Spinal cord (tissue), 9 donors: ENCODE measurements at regions not wholly inside any gene's neighbourhood (a gene's known extent, or its start where the extent isn't known, plus 50 kb on each side); places are given as distances from the start of the nearest gene placed in this dataset.

Source experiments
- DNase-seq, 6 donors: peaks; one replicate each; pipeline versions ENCODE4 v3.0.0 to v3.0.0-alpha.2; 2013 to 2015; ENCODE audit warnings: low spot score in 6 of 6, low read depth in 4 of 6
- H3K27ac ChIP-seq: one replicate; pipeline ENCODE4 v1.5.1; 2013; ENCODE audit warnings: low read depth, low read length, control low read depth
- H3K27me3 ChIP-seq: one replicate; pipeline ENCODE4 v1.6.1; 2013; ENCODE audit warnings: low read length; ENCODE audit not compliant: control insufficient read depth, insufficient read depth
- H3K36me3 ChIP-seq: one replicate; pipeline ENCODE4 v1.6.1; 2013; ENCODE audit warnings: low read length; ENCODE audit not compliant: control insufficient read depth, insufficient read depth
- H3K4me1 ChIP-seq: one replicate; pipeline ENCODE4 v1.6.1; 2013; ENCODE audit warnings: low read length; ENCODE audit not compliant: control insufficient read depth, insufficient read depth
- H3K4me3 ChIP-seq: one replicate; pipeline ENCODE4 v1.5.1; 2013; ENCODE audit warnings: low read depth, low read length, control low read depth
- H3K9me3 ChIP-seq: one replicate; pipeline ENCODE4 v1.6.1; 2013; ENCODE audit warnings: low read length; ENCODE audit not compliant: control insufficient read depth, insufficient read depth
- WGBS: methylation state at CpG from one replicate; pipeline ENCODE4 v1.1.5; 2013; ENCODE audit warnings: missing lambda C conversion rate; ENCODE audit not compliant: insufficient coverage; 5-methylcytosine and 5-hydroxymethylcytosine counted together
- donor health status: healthy.

- Histone ChIP-seq H3K27me3 (no peaks in the 10 kb centered on the region), H3K9me3 (no peaks in the 10 kb centered on the region), H3K27ac (no peak overlapping the region), H3K4me3 (no peak overlapping the region), H3K4me1 (no peaks in the 10 kb centered on the region), H3K36me3 (no peaks in the 10 kb centered on the region)
- DNase-seq = no peak
Measured at GRCh38 chr4:91965166-91965565, 338.6 kb upstream of the GRID2 start.

GRCh38 chr4:91973479-91974153 lies 330.1 kb upstream of the GRID2 start:
- Histone ChIP-seq H3K27me3 (no peaks in the 10 kb centered on the region), H3K9me3 (no peaks in the 10 kb centered on the region)

GRCh38 chr4:91984466-91984865 lies 319.3 kb upstream of the GRID2 start:
- H3K4me3 ChIP-seq = no peak overlapping the region
- WGBS = no CpG with 5 or more reads among the region's 5 CpGs
- H3K36me3 ChIP-seq = no peaks in the 10 kb centered on the region
- no peak overlapping the region for H3K27ac ChIP-seq
- H3K9me3 ChIP-seq = no peaks in the 10 kb centered on the region
- no peak for DNase-seq
- no peaks in the 10 kb centered on the region for H3K27me3 ChIP-seq
- H3K4me1 ChIP-seq = no peaks in the 10 kb centered on the region

More at GRCh38 chr4:91973479-91974153, 330.1 kb upstream of the GRID2 start:
- H3K4me1 ChIP-seq = no peaks in the 10 kb centered on the region
- no peak overlapping the region for H3K4me3 ChIP-seq
- WGBS = no CpG with 5 or more reads among the region's 1 CpG
- DNase-seq = no peak
- H3K27ac ChIP-seq = no peak overlapping the region
- H3K36me3 ChIP-seq = no peaks in the 10 kb centered on the region

DNA sequence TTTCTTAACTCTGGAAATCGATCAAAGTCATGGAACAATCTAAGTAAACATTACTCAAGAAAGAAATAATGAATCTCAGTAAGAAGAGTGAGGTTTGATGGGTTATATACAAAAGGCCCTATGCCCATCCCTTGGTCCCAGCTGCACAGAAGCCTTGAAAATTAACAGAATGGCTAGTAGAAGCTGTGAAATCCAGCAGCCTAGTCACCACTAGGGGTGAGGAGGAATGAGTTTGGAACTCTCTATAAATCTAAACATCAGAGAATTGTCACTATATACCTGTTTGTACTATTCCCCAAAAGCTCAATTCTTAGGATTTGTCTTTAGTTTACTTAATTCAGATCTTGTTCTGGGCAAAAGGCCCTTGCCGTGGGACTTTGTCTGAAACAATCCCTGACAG lies 313.9 kb upstream of the GRID2 start:
- no CpG with 5 or more reads among the region's 2 CpGs for WGBS
- no peaks in the 10 kb centered on the region for H3K27me3 ChIP-seq
- H3K9me3 ChIP-seq = no peaks in the 10 kb centered on the region
- H3K27ac ChIP-seq = no peak overlapping the region
- no peak for DNase-seq
- no peak overlapping the region for H3K4me3 ChIP-seq
- H3K4me1 ChIP-seq = no peaks in the 10 kb centered on the region
- no peaks in the 10 kb centered on the region for H3K36me3 ChIP-seq

GRCh38 chr4:91990726-91991125 lies 313.0 kb upstream of the GRID2 start:
- H3K36me3 ChIP-seq = no peaks in the 10 kb centered on the region
- DNase-seq = no peak
- H3K4me3 ChIP-seq = no peak overlapping the region
- no peak overlapping the region for H3K27ac ChIP-seq
- H3K27me3 ChIP-seq = no peaks in the 10 kb centered on the region
- H3K4me1 ChIP-seq = no peaks in the 10 kb centered on the region
- H3K9me3 ChIP-seq = no peaks in the 10 kb centered on the region
- WGBS = no CpG with 5 or more reads among the region's 2 CpGs

DNA sequence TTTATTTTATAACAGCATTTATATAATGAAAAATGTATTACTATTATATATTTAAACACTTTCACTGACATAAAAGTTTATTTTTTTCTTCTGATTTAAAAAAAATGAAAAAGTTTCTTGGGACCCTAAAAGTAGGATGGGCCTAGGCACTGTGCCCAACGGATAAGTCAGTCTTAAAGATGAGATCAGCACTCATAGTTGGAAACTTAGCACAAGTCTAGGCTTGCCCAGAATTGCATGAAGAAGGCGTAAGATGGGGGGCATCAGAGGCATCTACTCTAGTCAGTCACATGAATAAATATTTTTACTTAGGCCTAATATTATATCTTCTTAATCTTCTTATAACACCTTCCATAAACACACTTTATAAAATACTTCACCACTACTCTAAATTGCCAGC lies 306.7 kb upstream of the GRID2 start:
- H3K4me1 ChIP-seq = no peaks in the 10 kb centered on the region
- H3K4me3 ChIP-seq = no peak overlapping the region
- DNase-seq = no peak
- no peaks in the 10 kb centered on the region for H3K27me3 ChIP-seq
- no peaks in the 10 kb centered on the region for H3K9me3 ChIP-seq
- no peak overlapping the region for H3K27ac ChIP-seq
- H3K36me3 ChIP-seq = no peaks in the 10 kb centered on the region
- 83% methylated on average over 2 of the region's 2 CpGs for WGBS

- no peaks in the 10 kb centered on the region for H3K9me3 ChIP-seq
- no peak for DNase-seq
- H3K36me3 ChIP-seq = no peaks in the 10 kb centered on the region
- H3K4me1 ChIP-seq = no peaks in the 10 kb centered on the region
- no peak overlapping the region for H3K4me3 ChIP-seq
- no peaks in the 10 kb centered on the region for H3K27me3 ChIP-seq
- no peak overlapping the region for H3K27ac ChIP-seq
- WGBS = 29% methylated on average over 7 of the region's 16 CpGs
Measured at GRCh38 chr4:92012899-92013867, 290.6 kb upstream of the GRID2 start.

- DNase-seq = no peak
- no peaks in the 10 kb centered on the region for H3K4me1 ChIP-seq
- H3K27ac ChIP-seq = no peak overlapping the region
- H3K4me3 ChIP-seq = no peak overlapping the region
- no peaks in the 10 kb centered on the region for H3K9me3 ChIP-seq
- 76% methylated on average over 3 of the region's 3 CpGs for WGBS
- no peaks in the 10 kb centered on the region for H3K27me3 ChIP-seq
- H3K36me3 ChIP-seq = no peaks in the 10 kb centered on the region
Measured at GRCh38 chr4:92014067-92014466, 289.7 kb upstream of the GRID2 start.

GRCh38 chr4:92021203-92021602 lies 282.6 kb upstream of the GRID2 start:
- H3K9me3 ChIP-seq = no peaks in the 10 kb centered on the region
- 100% methylated on average over 1 of the region's 1 CpG for WGBS
- no peaks in the 10 kb centered on the region for H3K36me3 ChIP-seq
- DNase-seq = no peak
- H3K4me1 ChIP-seq = no peaks in the 10 kb centered on the region
- no peak overlapping the region for H3K27ac ChIP-seq
- H3K4me3 ChIP-seq = no peak overlapping the region
- H3K27me3 ChIP-seq = no peaks in the 10 kb centered on the region

GRCh38 chr4:92021788-92022187 lies 282.0 kb upstream of the GRID2 start:
- DNase-seq = no peak
- Histone ChIP-seq H3K27me3 (no peaks in the 10 kb centered on the region), H3K36me3 (no peaks in the 10 kb centered on the region), H3K9me3 (no peaks in the 10 kb centered on the region), H3K4me3 (no peak overlapping the region), H3K4me1 (no peaks in the 10 kb centered on the region), H3K27ac (no peak overlapping the region)
- WGBS = no CpG with 5 or more reads among the region's 2 CpGs
